Fibroblast of lung (primary cell): ENCODE measurements at regions not wholly inside any gene's neighbourhood (a gene's known extent, or its start where the extent isn't known, plus 50 kb on each side); places are given as distances from the start of the nearest gene placed in this dataset.

Experiments
- EZH2 ChIP-seq: IDR thresholded peaks from 2 replicates; pipeline ENCODE4 v1.5.1; 2012; ENCODE audit warnings: low read length, control low read depth, mild to moderate bottlenecking; ENCODE audit errors: missing control alignments
- TF ChIP-seq, protein P1 (sequence below), 2 donors: IDR thresholded peaks in 1 of 2; conservative IDR thresholded peaks in 1 of 2; 1 replicate in 1 of 2; 2 replicates in 1 of 2; pipeline ENCODE4 v1.5.1; 2011 to 2012; ENCODE audit warnings: low read length in 2 of 2, control low read depth in 1 of 2, inconsistent platforms in 1 of 2, low read depth in 1 of 2, mild to moderate bottlenecking in 1 of 2

DNA sequence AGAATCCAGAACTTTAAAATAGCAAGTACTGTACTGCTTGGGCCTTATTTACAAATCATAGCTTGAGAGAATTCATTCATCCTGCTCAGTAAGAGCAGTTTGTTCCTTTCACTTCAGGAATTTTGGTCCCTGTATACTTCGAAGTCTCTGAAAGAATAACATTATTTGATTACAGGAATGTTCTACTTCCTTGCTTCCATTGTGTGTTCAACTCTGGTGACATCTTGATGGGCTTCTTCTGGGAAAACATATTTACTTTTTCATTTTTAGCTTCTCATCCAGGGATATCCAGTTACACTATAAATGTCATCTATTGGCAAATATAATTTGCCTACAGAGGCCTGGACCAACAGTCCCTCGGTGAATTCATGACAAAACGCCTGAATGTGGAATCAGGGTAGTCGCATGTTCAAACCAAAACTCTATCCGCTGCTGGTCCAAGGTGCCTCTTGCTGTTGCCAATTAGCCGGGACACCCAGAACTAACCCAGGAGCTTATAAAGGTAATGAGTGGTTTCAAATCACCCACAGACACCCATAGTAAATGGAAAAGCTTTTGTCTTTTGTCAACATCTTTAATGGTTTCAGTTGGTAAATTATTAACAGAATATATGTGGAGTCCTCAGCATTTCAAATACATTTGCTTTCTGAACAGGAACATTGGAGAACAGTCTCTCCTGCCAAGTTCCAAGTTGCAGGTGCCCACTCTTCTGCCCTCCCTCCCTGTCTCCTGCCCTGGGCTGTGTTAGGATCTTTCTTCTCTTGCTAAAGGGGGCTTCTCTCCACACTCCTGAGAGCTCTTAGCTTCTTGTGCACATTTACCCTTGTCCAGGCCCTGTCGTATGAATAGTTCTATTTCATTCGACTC, 162.5 kb upstream of the CITED2 start:
- no peak for TF ChIP-seq EZH2
- TF ChIP-seq, protein P1, sequence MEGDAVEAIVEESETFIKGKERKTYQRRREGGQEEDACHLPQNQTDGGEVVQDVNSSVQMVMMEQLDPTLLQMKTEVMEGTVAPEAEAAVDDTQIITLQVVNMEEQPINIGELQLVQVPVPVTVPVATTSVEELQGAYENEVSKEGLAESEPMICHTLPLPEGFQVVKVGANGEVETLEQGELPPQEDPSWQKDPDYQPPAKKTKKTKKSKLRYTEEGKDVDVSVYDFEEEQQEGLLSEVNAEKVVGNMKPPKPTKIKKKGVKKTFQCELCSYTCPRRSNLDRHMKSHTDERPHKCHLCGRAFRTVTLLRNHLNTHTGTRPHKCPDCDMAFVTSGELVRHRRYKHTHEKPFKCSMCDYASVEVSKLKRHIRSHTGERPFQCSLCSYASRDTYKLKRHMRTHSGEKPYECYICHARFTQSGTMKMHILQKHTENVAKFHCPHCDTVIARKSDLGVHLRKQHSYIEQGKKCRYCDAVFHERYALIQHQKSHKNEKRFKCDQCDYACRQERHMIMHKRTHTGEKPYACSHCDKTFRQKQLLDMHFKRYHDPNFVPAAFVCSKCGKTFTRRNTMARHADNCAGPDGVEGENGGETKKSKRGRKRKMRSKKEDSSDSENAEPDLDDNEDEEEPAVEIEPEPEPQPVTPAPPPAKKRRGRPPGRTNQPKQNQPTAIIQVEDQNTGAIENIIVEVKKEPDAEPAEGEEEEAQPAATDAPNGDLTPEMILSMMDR (conservative IDR thresholded peaks at IDR 0.05 in 1 of 2, IDR thresholded peaks at IDR 0.05 in 1 of 2; ENCODE audit: low read depth in 1 of 2, low read length in 2 of 2): no peak
